Body of pancreas (tissue), 4 donors: ENCODE measurements at regions not wholly inside any gene's neighbourhood (a gene's known extent, or its start where the extent isn't known, plus 50 kb on each side); places are given as distances from the start of the nearest gene placed in this dataset.

Experiments
- CTCF ChIP-seq, 7 experiments: fragments of 450-650 bp in 4 of 7; fragments of 200-600 bp in 3 of 7; sonication (generic) in 3 of 7; IDR thresholded peaks; one replicate each; pipeline ENCODE4 v1.5.1; 2016 to 2019; ENCODE audit warnings: antibody characterized with exemption in 7 of 7
- POLR2A ChIP-seq, 3 donors: fragments of 450-650 bp; IDR thresholded peaks; one replicate each; pipeline ENCODE4 v1.6.1; 2016; ENCODE audit warnings: antibody characterized with exemption in 3 of 3, mild to moderate bottlenecking in 2 of 3

- no peak for TF ChIP-seq CTCF (IDR thresholded peaks at IDR 0.05)
- no peak for TF ChIP-seq POLR2A (IDR thresholded peaks at IDR 0.05)
These were observed 91.2 kb upstream of the FAM78B start for GRCh38 chr1:166258017-166258416.
